ENCODE measurements at regions not wholly inside any gene's neighbourhood (a gene's known extent, or its start where the extent isn't known, plus 50 kb on each side); places are given as distances from the start of the nearest gene placed in this dataset.

DNA sequence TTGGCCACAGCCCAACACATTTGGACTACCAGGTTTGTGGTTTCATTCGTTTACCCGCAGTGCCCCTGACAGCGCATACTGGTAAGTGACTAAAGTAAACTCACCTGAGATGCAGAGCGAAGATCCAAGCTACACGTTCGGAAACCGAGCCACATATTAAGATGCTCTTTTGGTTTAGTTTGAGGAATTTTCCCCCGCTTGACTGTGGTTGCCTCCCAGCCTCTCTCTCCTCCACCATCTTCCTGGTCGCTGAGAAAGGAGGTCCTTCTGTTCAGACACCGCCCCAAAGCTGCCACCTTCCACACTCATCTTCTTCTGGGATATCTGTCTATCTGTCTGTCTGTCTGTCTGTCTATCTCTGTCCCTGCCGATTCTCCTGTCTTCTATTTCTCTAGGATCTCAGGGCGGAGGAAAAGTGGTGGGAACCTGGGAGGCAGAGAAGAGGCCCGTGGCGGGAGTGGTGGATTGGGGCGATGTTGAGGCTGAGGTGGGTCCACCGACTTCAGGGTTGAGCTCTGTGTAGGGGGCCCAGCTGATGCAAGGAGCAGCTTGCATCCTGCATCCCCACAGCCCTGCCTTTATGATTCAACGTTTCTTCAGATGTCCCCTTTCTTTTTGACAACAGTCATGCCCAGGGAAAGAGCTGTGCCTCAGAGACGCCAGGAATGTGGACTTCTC is 196.9 kb upstream of the ZNF184 start:
- H3K36me3 ChIP-seq (ENCODE audit: low read depth, low read length), result no peaks in the 10 kb centered on the region
- peak overlapping the region; percentile 71 for H3K4me3 ChIP-seq (ENCODE audit: low read length)
- BruUV-seq (replicated peaks), result no TSS peak
- H3K9me3 ChIP-seq (ENCODE audit: low read length), result no peaks in the 10 kb centered on the region
- POLR2A ChIA-PET (ENCODE audit: unreplicated experiment), result no interaction called here
- no peak overlapping the region for H3K9ac ChIP-seq (ENCODE audit: low read length)
- intact Hi-C loops (cut with micrococcal nuclease), result loop anchor here (5.0 kb wide), 7 partner anchors 52 to 1112 kb away; no protein-coding TSS in a partner anchor
- no peaks in the 10 kb centered on the region for H3K27me3 ChIP-seq (ENCODE audit: low read length)
- H3K27ac ChIP-seq (ENCODE audit: low read length), result no peak overlapping the region
- ATAC-seq, result no peak; the same call in 1 of the 2 replicates
- CTCF ChIA-PET, result interaction anchor here (1.0 kb wide), 1 partner anchor 18 kb away, joined by 3 read pairs; no protein-coding TSS in a partner anchor
- peak; percentile 56 for DNase-seq
- H3F3A ChIP-seq (ENCODE audit: low read length, unreplicated experiment), result peaks cover 10% of the 10 kb centered on the region
- H3K4me2 ChIP-seq (ENCODE audit: low read length), result peak overlapping the region; percentile 82
- H4K20me1 ChIP-seq (ENCODE audit: low read length), result no peaks in the 10 kb centered on the region
- no peaks in the 10 kb centered on the region for H3K9me2 ChIP-seq (replicated peaks; ENCODE audit: low read length)
- H2AFZ ChIP-seq (ENCODE audit: low read length), result peak overlapping the region; percentile 82
- TF ChIP-seq, protein P1, sequence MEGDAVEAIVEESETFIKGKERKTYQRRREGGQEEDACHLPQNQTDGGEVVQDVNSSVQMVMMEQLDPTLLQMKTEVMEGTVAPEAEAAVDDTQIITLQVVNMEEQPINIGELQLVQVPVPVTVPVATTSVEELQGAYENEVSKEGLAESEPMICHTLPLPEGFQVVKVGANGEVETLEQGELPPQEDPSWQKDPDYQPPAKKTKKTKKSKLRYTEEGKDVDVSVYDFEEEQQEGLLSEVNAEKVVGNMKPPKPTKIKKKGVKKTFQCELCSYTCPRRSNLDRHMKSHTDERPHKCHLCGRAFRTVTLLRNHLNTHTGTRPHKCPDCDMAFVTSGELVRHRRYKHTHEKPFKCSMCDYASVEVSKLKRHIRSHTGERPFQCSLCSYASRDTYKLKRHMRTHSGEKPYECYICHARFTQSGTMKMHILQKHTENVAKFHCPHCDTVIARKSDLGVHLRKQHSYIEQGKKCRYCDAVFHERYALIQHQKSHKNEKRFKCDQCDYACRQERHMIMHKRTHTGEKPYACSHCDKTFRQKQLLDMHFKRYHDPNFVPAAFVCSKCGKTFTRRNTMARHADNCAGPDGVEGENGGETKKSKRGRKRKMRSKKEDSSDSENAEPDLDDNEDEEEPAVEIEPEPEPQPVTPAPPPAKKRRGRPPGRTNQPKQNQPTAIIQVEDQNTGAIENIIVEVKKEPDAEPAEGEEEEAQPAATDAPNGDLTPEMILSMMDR (conservative IDR thresholded peaks at IDR 0.05; ENCODE audit: low read depth, low read length), result no peak
- TF ChIP-seq EZH2phosphoT487 (IDR thresholded peaks at IDR 0.05; ENCODE audit: borderline replicate concordance, low read length), result no peak
- TF ChIP-seq EZH2 (IDR thresholded peaks at IDR 0.05; ENCODE audit: low read length, unreplicated experiment), result no peak
- peaks cover 15% of the 10 kb centered on the region for H3K4me1 ChIP-seq (ENCODE audit: insufficient read depth, low read length)
- no peaks in the 10 kb centered on the region for H3K79me2 ChIP-seq (ENCODE audit: low read length)

DNA sequence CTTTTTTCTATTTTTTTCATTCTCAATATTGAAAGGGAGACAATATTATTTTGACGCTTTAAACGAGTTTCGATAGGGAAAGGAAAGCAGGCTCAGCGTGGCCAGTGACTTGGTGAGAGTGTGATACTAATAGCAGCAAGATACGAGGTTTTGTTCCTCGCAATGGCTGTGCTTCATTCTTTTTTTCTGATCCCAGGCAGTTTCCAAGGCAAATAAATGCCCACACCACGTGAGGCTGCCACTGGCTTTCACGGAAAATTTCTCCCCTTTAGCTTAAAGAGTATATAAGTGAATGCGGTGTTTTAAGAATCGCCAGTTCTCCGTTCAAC is 196.4 kb upstream of the ZNF184 start:
- peak overlapping the region; percentile 82 for H3K4me2 ChIP-seq (ENCODE audit: low read length)
- H3K9ac ChIP-seq (ENCODE audit: low read length), result no peak overlapping the region
- no TSS peak for BruUV-seq (replicated peaks)
- peaks cover 10% of the 10 kb centered on the region for H3F3A ChIP-seq (ENCODE audit: low read length, unreplicated experiment)
- H3K4me3 ChIP-seq (ENCODE audit: low read length), result peak overlapping the region; percentile 71
- no peaks in the 10 kb centered on the region for H3K9me2 ChIP-seq (replicated peaks; ENCODE audit: low read length)
- no peaks in the 10 kb centered on the region for H3K36me3 ChIP-seq (ENCODE audit: low read depth, low read length)
- DNase-seq (no peak), ATAC-seq (peak; percentile 4; the same call in 1 of the 2 replicates)
- ChIA-PET CTCF (no interaction called here), POLR2A (ENCODE audit: unreplicated experiment) (no interaction called here)
- H3K27ac ChIP-seq (ENCODE audit: low read length), result no peak overlapping the region
- H2AFZ ChIP-seq (ENCODE audit: low read length), result peak overlapping the region; percentile 82
- no peaks in the 10 kb centered on the region for H3K27me3 ChIP-seq (ENCODE audit: low read length)
- no peaks in the 10 kb centered on the region for H4K20me1 ChIP-seq (ENCODE audit: low read length)
- no peaks in the 10 kb centered on the region for H3K9me3 ChIP-seq (ENCODE audit: low read length)
- TF ChIP-seq EZH2 (IDR thresholded peaks at IDR 0.05; ENCODE audit: low read length, unreplicated experiment) (no peak), EZH2phosphoT487 (IDR thresholded peaks at IDR 0.05; ENCODE audit: borderline replicate concordance, low read length) (no peak)
- TF ChIP-seq, protein P1 (conservative IDR thresholded peaks at IDR 0.05; ENCODE audit: low read depth, low read length), result no peak
- peaks cover 15% of the 10 kb centered on the region for H3K4me1 ChIP-seq (ENCODE audit: insufficient read depth, low read length)
- intact Hi-C loops (cut with micrococcal nuclease), result loop anchor here (5.0 kb wide), 1 partner anchor 167 kb away; no protein-coding TSS in a partner anchor
- H3K79me2 ChIP-seq (ENCODE audit: low read length), result no peaks in the 10 kb centered on the region

All from PC-3 (cell line).